ENCODE measurements at regions not wholly inside any gene's neighbourhood (a gene's known extent, or its start where the extent isn't known, plus 50 kb on each side); places are given as distances from the start of the nearest gene placed in this dataset.

DNA sequence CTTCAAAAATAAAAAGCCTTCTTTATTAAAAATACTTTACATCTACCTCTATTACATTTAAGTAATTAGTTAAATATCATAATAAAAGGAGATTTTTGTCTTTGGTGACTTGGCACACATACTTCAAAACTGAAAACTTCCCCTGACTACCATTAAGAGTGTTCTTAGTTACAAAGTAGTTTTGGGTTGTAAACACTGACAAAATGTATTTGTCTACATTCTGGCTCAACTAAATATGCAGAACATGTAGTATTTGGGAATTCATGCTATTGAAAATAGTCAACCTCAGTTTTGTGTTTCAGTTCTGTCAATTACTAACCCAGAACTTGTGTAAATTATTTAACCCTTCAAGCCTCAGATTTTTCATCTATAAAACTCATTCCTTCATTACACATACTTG lies 311.5 kb downstream of the RAD51AP2 start:
- TF ChIP-seq, protein P1, sequence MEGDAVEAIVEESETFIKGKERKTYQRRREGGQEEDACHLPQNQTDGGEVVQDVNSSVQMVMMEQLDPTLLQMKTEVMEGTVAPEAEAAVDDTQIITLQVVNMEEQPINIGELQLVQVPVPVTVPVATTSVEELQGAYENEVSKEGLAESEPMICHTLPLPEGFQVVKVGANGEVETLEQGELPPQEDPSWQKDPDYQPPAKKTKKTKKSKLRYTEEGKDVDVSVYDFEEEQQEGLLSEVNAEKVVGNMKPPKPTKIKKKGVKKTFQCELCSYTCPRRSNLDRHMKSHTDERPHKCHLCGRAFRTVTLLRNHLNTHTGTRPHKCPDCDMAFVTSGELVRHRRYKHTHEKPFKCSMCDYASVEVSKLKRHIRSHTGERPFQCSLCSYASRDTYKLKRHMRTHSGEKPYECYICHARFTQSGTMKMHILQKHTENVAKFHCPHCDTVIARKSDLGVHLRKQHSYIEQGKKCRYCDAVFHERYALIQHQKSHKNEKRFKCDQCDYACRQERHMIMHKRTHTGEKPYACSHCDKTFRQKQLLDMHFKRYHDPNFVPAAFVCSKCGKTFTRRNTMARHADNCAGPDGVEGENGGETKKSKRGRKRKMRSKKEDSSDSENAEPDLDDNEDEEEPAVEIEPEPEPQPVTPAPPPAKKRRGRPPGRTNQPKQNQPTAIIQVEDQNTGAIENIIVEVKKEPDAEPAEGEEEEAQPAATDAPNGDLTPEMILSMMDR (IDR thresholded peaks at IDR 0.05), result no peak
- TF ChIP-seq POLR2A (IDR thresholded peaks at IDR 0.05) (no peak), POLR2AphosphoS5 (IDR thresholded peaks at IDR 0.05) (no peak)

All from prostate gland (tissue), 2 donors.